GM23338 (cell line): ENCODE measurements at regions not wholly inside any gene's neighbourhood (a gene's known extent, or its start where the extent isn't known, plus 50 kb on each side); places are given as distances from the start of the nearest gene placed in this dataset.
"Not testable (repeated sequence)": the region's sequence is repeated elsewhere in the genome, so short reads cannot be mapped to it uniquely, and the experiment has no call there.

Experiments used
- CREB1 ChIP-seq: fragments of 250-450 bp; sonication (Bioruptor Pico); IDR thresholded peaks from 2 replicates; pipeline ENCODE4 v1.5.0; 2020; ENCODE audit warnings: low read depth, mild to moderate bottlenecking, moderate library complexity
- CTCF ChIP-seq, 2 experiments: fragments of 200-600 bp in 1 of 2; sonication (generic) in 1 of 2; conservative IDR thresholded peaks; 2 replicates each; pipeline versions ENCODE4 v1.5.1 to v1.6.1; 2016 to 2017; ENCODE audit warnings: antibody characterized with exemption in 2 of 2, low read depth in 2 of 2, mild to moderate bottlenecking in 2 of 2, moderate library complexity in 1 of 2
- EZH2 ChIP-seq: fragments of 200-600 bp; sonication (generic); IDR thresholded peaks from one replicate; pipeline ENCODE4 v1.8.0; 2017; ENCODE audit warnings: antibody characterized with exemption, mild to moderate bottlenecking, low read depth; ENCODE audit not compliant: unreplicated experiment
- EZH2phosphoT487 ChIP-seq: fragments of 200-600 bp; sonication (generic); IDR thresholded peaks from one replicate; pipeline ENCODE4 v1.8.1; 2018; ENCODE audit warnings: antibody characterized with exemption; ENCODE audit not compliant: unreplicated experiment
- JUNB ChIP-seq: IDR thresholded peaks from one replicate; pipeline ENCODE4 v1.6.1; 2016; ENCODE audit warnings: antibody characterized with exemption; ENCODE audit not compliant: unreplicated experiment
- POLR2AphosphoS5 ChIP-seq: IDR thresholded peaks from 2 replicates; pipeline ENCODE4 v1.6.1; 2016; ENCODE audit warnings: antibody characterized with exemption, low read depth
- REST ChIP-seq: IDR thresholded peaks from one replicate; pipeline ENCODE4 v1.6.1; 2018; ENCODE audit warnings: antibody characterized with exemption; ENCODE audit not compliant: unreplicated experiment
- STAT1 ChIP-seq: IDR thresholded peaks from one replicate; pipeline ENCODE4 v1.6.1; 2016; ENCODE audit warnings: antibody characterized with exemption; ENCODE audit not compliant: unreplicated experiment

GRCh38 chr4:75165100-75165499, 232.2 kb downstream of the PARM1 start:
- not testable (repeated sequence) for TF ChIP-seq CTCF (conservative IDR thresholded peaks at IDR 0.05; ENCODE audit: low read depth in 2 of 2); POLR2AphosphoS5; EZH2phosphoT487; REST; EZH2; CREB1; JUNB; STAT1
